H1 (cell line): ENCODE measurements at regions not wholly inside any gene's neighbourhood (a gene's known extent, or its start where the extent isn't known, plus 50 kb on each side); places are given as distances from the start of the nearest gene placed in this dataset.
A peak's percentile ranks its signal among the peaks of the same experiment; 100 is the strongest.

ENCODE experiments used
- CTCF ChIA-PET: fragments of 300-600 bp; sonication (Branson Sonifier 250); formaldehyde crosslinking; loops from one replicate; lab custom pipeline; 2021; ENCODE audit not compliant: partially characterized antibody; lab: Charles Lee
- POLR2A ChIA-PET: fragments of 300-600 bp; sonication (Branson Sonifier 250); formaldehyde crosslinking; loops from one replicate; lab custom pipeline; 2021; ENCODE audit warnings: inconsistent platforms; ENCODE audit not compliant: partially characterized antibody; lab: Charles Lee
- DNase-seq, 2 experiments: peaks; one replicate each; pipeline versions ENCODE4 v3.0.0 to v3.0.0-alpha.2; 2010 to 2022; ENCODE audit warnings: low spot score in 2 of 2, low read depth in 1 of 2, mixed read lengths in 1 of 2
- FAIRE-seq: peaks from 2 replicates; lab custom pipeline; 2011; peaks lifted over from hg19 to GRCh38; lab: Jason Lieb, UNC
- H2AFZ ChIP-seq: 2 replicates; pipeline ENCODE4 v1.8.1; 2012; ENCODE audit warnings: low read length, inconsistent platforms
- H2AK5ac ChIP-seq: 2 replicates; pipeline ENCODE4 v1.6.1; 2013; ENCODE audit warnings: low read depth, low read length
- H2BK120ac ChIP-seq: replicated peaks from 2 replicates; pipeline ENCODE3; 2013; ENCODE audit warnings: low read depth, low read length, inconsistent platforms
- H2BK12ac ChIP-seq: 2 replicates; pipeline ENCODE4 v1.6.1; 2013; ENCODE audit warnings: low read depth, low read length
- H2BK15ac ChIP-seq: 2 replicates; pipeline ENCODE4 v1.6.1; 2013; ENCODE audit warnings: low read length
- H2BK20ac ChIP-seq: 2 replicates; pipeline ENCODE4 v1.6.1; 2013; ENCODE audit warnings: low read length
- H2BK5ac ChIP-seq: 2 replicates; pipeline ENCODE4 v1.6.1; 2013; ENCODE audit warnings: low read depth, low read length
- H3K14ac ChIP-seq: 2 replicates; pipeline ENCODE4 v1.6.1; 2013; ENCODE audit warnings: inconsistent platforms; ENCODE audit not compliant: insufficient read length
- H3K18ac ChIP-seq: 2 replicates; pipeline ENCODE4 v1.6.1; 2013; ENCODE audit warnings: low read length; ENCODE audit errors: extremely low read depth
- H3K23ac ChIP-seq: 2 replicates; pipeline ENCODE4 v1.6.1; 2013; ENCODE audit warnings: inconsistent platforms; ENCODE audit not compliant: insufficient read length
- H3K23me2 ChIP-seq: 2 replicates; pipeline ENCODE4 v1.6.1; 2013; ENCODE audit warnings: low read depth, low read length
- H3K27ac ChIP-seq: 2 replicates; pipeline ENCODE4 v1.6.1; 2011; ENCODE audit warnings: low read depth, low read length, inconsistent platforms
- H3K27me3 ChIP-seq, 4 experiments: replicated peaks in 1 of 4; 1 replicate in 1 of 4; 2 replicates in 3 of 4; pipeline versions ENCODE4 v1.6.1 to v1.8.1; 2011 to 2013; ENCODE audit warnings: low read length in 3 of 4, mild to moderate bottlenecking in 3 of 4, inconsistent platforms in 2 of 4, mixed read lengths in 2 of 4, moderate library complexity in 1 of 4; ENCODE audit not compliant: control insufficient read depth in 3 of 4, insufficient read depth in 3 of 4; ENCODE audit errors: extremely low read depth in 1 of 4
- H3K36me3 ChIP-seq, 4 experiments: 2 replicates each; pipeline versions ENCODE4 v1.6.1 to v1.8.1; 2011 to 2013; ENCODE audit warnings: mild to moderate bottlenecking in 4 of 4, low read length in 3 of 4, moderate library complexity in 2 of 4, control low read depth in 1 of 4, inconsistent platforms in 1 of 4; ENCODE audit not compliant: insufficient read depth in 4 of 4, control insufficient read depth in 2 of 4
- H3K4ac ChIP-seq: replicated peaks from 2 replicates; pipeline ENCODE3; 2013; ENCODE audit warnings: low read length, low read depth, mixed read lengths, inconsistent platforms; ENCODE audit not compliant: insufficient read length
- H3K4me1 ChIP-seq, 4 experiments: replicated peaks in 1 of 4; 1 replicate in 1 of 4; 2 replicates in 3 of 4; pipeline versions ENCODE4 v1.6.1 to v1.8.1; 2011 to 2013; ENCODE audit warnings: low read length in 3 of 4, inconsistent platforms in 2 of 4, mixed read lengths in 1 of 4; ENCODE audit not compliant: insufficient read depth in 4 of 4, control insufficient read depth in 3 of 4
- H3K4me2 ChIP-seq, 2 experiments: 2 replicates each; pipeline versions ENCODE4 v1.6.1 to v1.8.1; 2011 to 2013; ENCODE audit warnings: low read depth in 2 of 2, low read length in 2 of 2, control low read depth in 1 of 2, inconsistent platforms in 1 of 2, mild to moderate bottlenecking in 1 of 2; ENCODE audit not compliant: insufficient read depth in 1 of 2
- H3K4me3 ChIP-seq, 4 experiments: fragments of 200-600, 300-600 bp in 1 of 4; sonication (generic), shearing (Covaris generic), sonication (Bioruptor Twin) in 1 of 4; 2 replicates each; pipeline versions ENCODE4 v1.5.1 to v1.8.1; 2011 to 2016; ENCODE audit warnings: low read length in 4 of 4, low read depth in 3 of 4, control low read depth in 2 of 4, inconsistent platforms in 2 of 4, mild to moderate bottlenecking in 2 of 4, mixed read lengths in 1 of 4, moderate library complexity in 1 of 4; ENCODE audit not compliant: insufficient read depth in 2 of 4; ENCODE audit errors: extremely low read depth in 1 of 4
- H3K56ac ChIP-seq: replicated peaks from 2 replicates; pipeline ENCODE3; 2013; ENCODE audit warnings: low read depth, mild to moderate bottlenecking, mixed read lengths, low read length, inconsistent platforms; ENCODE audit not compliant: insufficient read length
- H3K79me1 ChIP-seq: 2 replicates; pipeline ENCODE4 v1.6.1; 2013; ENCODE audit warnings: low read depth, low read length, control low read depth
- H3K79me2 ChIP-seq, 2 experiments: 2 replicates each; pipeline versions ENCODE4 v1.6.1 to v1.8.1; 2012 to 2013; ENCODE audit warnings: low read length in 2 of 2, mild to moderate bottlenecking in 2 of 2, inconsistent platforms in 1 of 2; ENCODE audit not compliant: insufficient read depth in 2 of 2, control insufficient read depth in 1 of 2
- H3K9ac ChIP-seq, 4 experiments: replicated peaks in 1 of 4; 1 replicate in 1 of 4; 2 replicates in 3 of 4; pipeline versions ENCODE4 v1.6.1 to v1.8.1; 2011 to 2013; ENCODE audit warnings: low read depth in 3 of 4, low read length in 3 of 4, control low read depth in 2 of 4, mild to moderate bottlenecking in 2 of 4, moderate library complexity in 2 of 4, inconsistent platforms in 1 of 4; ENCODE audit errors: extremely low read depth in 1 of 4
- H3K9me3 ChIP-seq, 2 experiments: 2 replicates each; pipeline versions ENCODE4 v1.6.1 to v1.8.1; 2012 to 2013; ENCODE audit warnings: mild to moderate bottlenecking in 2 of 2, moderate library complexity in 2 of 2, control low read depth in 1 of 2, inconsistent platforms in 1 of 2, low read depth in 1 of 2, low read length in 1 of 2, mixed read lengths in 1 of 2; ENCODE audit not compliant: insufficient read depth in 2 of 2
- H4K20me1 ChIP-seq, 2 experiments: replicated peaks in 1 of 2; 2 replicates each; pipeline versions ENCODE3 to v1.8.1; 2011 to 2013; ENCODE audit warnings: inconsistent platforms in 2 of 2, low read length in 2 of 2, mild to moderate bottlenecking in 1 of 2; ENCODE audit not compliant: insufficient read depth in 2 of 2, control insufficient read depth in 1 of 2
- H4K5ac ChIP-seq: 2 replicates; pipeline ENCODE4 v1.6.1; 2013; ENCODE audit warnings: low read length, low read depth, mixed read lengths, inconsistent platforms; ENCODE audit not compliant: insufficient read length
- H4K8ac ChIP-seq: 2 replicates; pipeline ENCODE4 v1.8.0; 2013; ENCODE audit warnings: mild to moderate bottlenecking, moderate library complexity, low read length, inconsistent platforms; ENCODE audit not compliant: insufficient read depth; ENCODE audit errors: extremely low read depth
- H4K91ac ChIP-seq: replicated peaks from 2 replicates; pipeline ENCODE3; 2013; ENCODE audit warnings: low read length, mixed read lengths, inconsistent platforms; ENCODE audit not compliant: insufficient read length
- ATF2 ChIP-seq: IDR thresholded peaks from 2 replicates; pipeline ENCODE4 v1.6.1; 2012; ENCODE audit warnings: low read length, inconsistent platforms
- BACH1 ChIP-seq: IDR thresholded peaks from 2 replicates; pipeline ENCODE4 v1.6.1; 2012; ENCODE audit warnings: low read length, improper control_type of control experiment
- CREB1 ChIP-seq: IDR thresholded peaks from 2 replicates; pipeline ENCODE4 v1.6.1; 2012; ENCODE audit warnings: inconsistent platforms
- CTBP2 ChIP-seq: IDR thresholded peaks from 2 replicates; pipeline ENCODE4 v1.7.0; 2011; ENCODE audit warnings: borderline replicate concordance, mild to moderate bottlenecking, moderate library complexity, mixed read lengths, low read length; ENCODE audit not compliant: insufficient read depth, insufficient read length
- JUN ChIP-seq: IDR thresholded peaks from 2 replicates; pipeline ENCODE4 v1.6.1; 2011; ENCODE audit warnings: low read depth, mild to moderate bottlenecking, improper control_type of control experiment, low read length
- KDM4A ChIP-seq: IDR thresholded peaks from one replicate; pipeline ENCODE4 v1.7.1; 2012; ENCODE audit warnings: low read depth, mild to moderate bottlenecking, moderate library complexity, low read length, inconsistent platforms; ENCODE audit not compliant: severe bottlenecking
- KDM5A ChIP-seq: fragments of 200-600 bp; IDR thresholded peaks from 2 replicates; pipeline ENCODE4 v1.7.1; 2012; ENCODE audit warnings: mild to moderate bottlenecking, low read length, inconsistent platforms, mixed read lengths
- MAX ChIP-seq: IDR thresholded peaks from 2 replicates; pipeline ENCODE4 v1.6.1; 2012; ENCODE audit warnings: inconsistent platforms
- PHF8 ChIP-seq: fragments of 200-600 bp; sonication (generic); conservative IDR thresholded peaks from 2 replicates; pipeline ENCODE4 v1.7.1; 2012; ENCODE audit warnings: low read depth, mild to moderate bottlenecking, inconsistent platforms, low read length, moderate library complexity
- POLR2A ChIP-seq, 2 experiments: IDR thresholded peaks; 1 replicate in 1 of 2; 2 replicates in 1 of 2; pipeline ENCODE4 v1.6.1; 2011; ENCODE audit warnings: low read depth in 2 of 2, low read length in 2 of 2, mild to moderate bottlenecking in 2 of 2; ENCODE audit errors: control extremely low read depth in 1 of 2
- POLR2AphosphoS5 ChIP-seq: IDR thresholded peaks from 2 replicates; pipeline ENCODE4 v1.6.1; 2011; ENCODE audit warnings: low read depth, low read length
- RAD21 ChIP-seq, 2 experiments: IDR thresholded peaks in 1 of 2; conservative IDR thresholded peaks in 1 of 2; 2 replicates each; pipeline ENCODE4 v1.6.1; 2011; ENCODE audit warnings: low read depth in 2 of 2, low read length in 2 of 2, improper control_type of control experiment in 1 of 2, inconsistent platforms in 1 of 2, mild to moderate bottlenecking in 1 of 2, moderate library complexity in 1 of 2
- TCF12 ChIP-seq: IDR thresholded peaks from 2 replicates; pipeline ENCODE4 v1.6.1; 2011; ENCODE audit warnings: low read depth, mild to moderate bottlenecking, low read length
- WGBS, 2 experiments: shearing (Covaris generic) in 1 of 2; methylation state at CpG; one replicate each; pipeline versions ENCODE4 v1.1.6 to v1.1.7; 2013 to 2015; ENCODE audit warnings: low lambda C conversion rate in 2 of 2, mixed read lengths in 2 of 2, inconsistent platforms in 1 of 2, low coverage in 1 of 2, missing lambda C conversion rate in 1 of 2; ENCODE audit not compliant: insufficient replicate concordance in 2 of 2, insufficient coverage in 1 of 2, insufficient read length in 1 of 2; ENCODE audit errors: extremely low coverage in 1 of 2, missing lambda C conversion rate in 1 of 2; 5-methylcytosine and 5-hydroxymethylcytosine counted together

GRCh38 chr7:36100634-36101033 lies 52.4 kb upstream of the EEPD1 start:
- H3K56ac ChIP-seq, result no peak overlapping the region
- no peaks in the 10 kb centered on the region for H3K27me3 ChIP-seq
- 73% methylated on average over 1 of the region's 1 CpG; no CpG with 5 or more reads in 1 of the 2 experiments for WGBS, 2 experiments
- no peaks in the 10 kb centered on the region for H3K36me3 ChIP-seq
- H3K9me3 ChIP-seq, result no peaks in the 10 kb centered on the region
- H3K23ac ChIP-seq, result no peak overlapping the region
- no peak overlapping the region for H2BK120ac ChIP-seq
- H2BK15ac ChIP-seq, result no peak overlapping the region
- H3K4ac ChIP-seq, result no peak overlapping the region
- no peak overlapping the region for H3K4me3 ChIP-seq
- no peak overlapping the region for H2BK12ac ChIP-seq
- H3K23me2 ChIP-seq, result peaks cover 3% of the 10 kb centered on the region; the same call in 1 of the 2 replicates
- no peak overlapping the region for H4K8ac ChIP-seq
- H3K9ac ChIP-seq, result no peak overlapping the region
- FAIRE-seq, result no peak
- H2BK20ac ChIP-seq, result no peak overlapping the region
- peaks cover 0 to 6% (median 2%) of the 10 kb centered on the region in 4 experiments; a peak in 2 of 7 replicates for H3K4me1 ChIP-seq
- no peak overlapping the region for H3K4me2 ChIP-seq
- H2BK5ac ChIP-seq, result no peak overlapping the region
- ChIA-PET POLR2A (no interaction called here), CTCF (interaction anchor here (0.6 kb wide), 1 partner anchor 80 kb away, joined by 3 read pairs; no protein-coding TSS in a partner anchor)
- no peaks in the 10 kb centered on the region for H4K20me1 ChIP-seq
- no peak overlapping the region for H3K27ac ChIP-seq
- no peaks in the 10 kb centered on the region for H3K79me2 ChIP-seq
- H4K91ac ChIP-seq, result no peak overlapping the region
- no peak for DNase-seq
- peak overlapping the region; percentile 58; the same call in 1 of the 2 replicates for H2AFZ ChIP-seq
- H3K18ac ChIP-seq, result no peak overlapping the region
- no peak overlapping the region for H2AK5ac ChIP-seq
- H4K5ac ChIP-seq, result no peak overlapping the region
- no peaks in the 10 kb centered on the region for H3K79me1 ChIP-seq
- H3K14ac ChIP-seq, result no peak overlapping the region
- TF ChIP-seq POLR2A (IDR thresholded peaks at IDR 0.05; ENCODE audit: control extremely low read depth in 1 of 2, low read depth in 2 of 2, low read length in 2 of 2) (no peak), POLR2AphosphoS5 (no peak), MAX (no peak), CREB1 (no peak), KDM5A (no peak), BACH1 (no peak), TCF12 (no peak), ATF2 (no peak), JUN (no peak), PHF8 (no peak), CTBP2 (no peak), RAD21 (IDR thresholded peaks at IDR 0.05 in 1 of 2, conservative IDR thresholded peaks at IDR 0.05 in 1 of 2; ENCODE audit: low read depth in 2 of 2, low read length in 2 of 2) (no peak), KDM4A (no peak)
